Upper lobe of right lung (tissue), 1 donor: ENCODE measurements at regions not wholly inside any gene's neighbourhood (a gene's known extent, or its start where the extent isn't known, plus 50 kb on each side); places are given as distances from the start of the nearest gene placed in this dataset.
"Not testable (repeated sequence)": the region's sequence is repeated elsewhere in the genome, so short reads cannot be mapped to it uniquely, and the experiment has no call there.

Experiments used
- ATAC-seq: fragments of 200-7000 bp; cut with Tn5 transposase; one replicate; pipeline ENCODE4 v1.9.1; 2020; ENCODE audit warnings: mild to moderate bottlenecking, moderate library complexity
- DNase-seq: peaks from one replicate; pipeline ENCODE4 v3.0.0-alpha.2; 2020
- H3K27ac ChIP-seq: fragments of 200-600 bp; one replicate; pipeline ENCODE4 v1.8.0; 2022
- H3K27me3 ChIP-seq: fragments of 200-600 bp; one replicate; pipeline ENCODE4 v1.8.0; 2022; ENCODE audit warnings: mild to moderate bottlenecking
- H3K36me3 ChIP-seq: fragments of 200-600 bp; one replicate; pipeline ENCODE4 v1.8.0; 2022
- H3K4me1 ChIP-seq: fragments of 200-600 bp; one replicate; pipeline ENCODE4 v1.8.0; 2022
- H3K4me3 ChIP-seq: fragments of 200-600 bp; one replicate; pipeline ENCODE4 v1.8.0; 2022; ENCODE audit warnings: mild to moderate bottlenecking
- H3K9me3 ChIP-seq: fragments of 200-600 bp; one replicate; pipeline ENCODE4 v1.8.0; 2022
- CTCF ChIP-seq: fragments of 200-600 bp; IDR thresholded peaks from one replicate; pipeline ENCODE4 v1.8.0; 2022; ENCODE audit warnings: antibody characterized with exemption
- intact Hi-C: fragments of 100-400 bp; cut with DNase I; formaldehyde crosslinking; loops from one replicate; pipeline ENCODE4 v1.11.0; 2022
- donor health status: DM: no; HTN: yes; CAD: no; lungs with severe emphysema.

DNA sequence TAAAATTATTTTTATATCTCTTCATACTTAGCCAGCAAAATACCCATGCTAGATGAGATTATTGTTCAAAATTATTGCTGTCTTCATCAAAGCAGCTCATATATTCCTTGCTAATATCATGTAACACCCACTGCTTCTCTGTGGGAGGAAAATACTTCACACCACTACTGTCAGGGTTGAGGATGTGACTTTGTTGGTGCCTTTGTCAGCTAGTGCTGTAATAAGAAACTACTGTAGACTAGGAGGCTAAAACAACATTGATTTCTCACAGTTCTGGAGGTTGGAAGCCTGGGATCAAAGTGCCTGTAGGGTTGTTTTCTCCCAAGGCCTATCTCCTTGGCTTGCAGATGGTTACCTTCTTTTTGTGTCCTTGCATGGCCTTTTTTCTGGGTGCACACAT is 475.2 kb upstream of the ZNF337 start:
- intact Hi-C loops, H3K4me3 ChIP-seq, H3K4me1 ChIP-seq, H3K27me3 ChIP-seq, ATAC-seq, H3K36me3 ChIP-seq, DNase-seq, H3K9me3 ChIP-seq, H3K27ac ChIP-seq: not testable (repeated sequence)

- Histone ChIP-seq H3K27me3 (no peaks in the 10 kb centered on the region), H3K36me3 (no peaks in the 10 kb centered on the region), H3K27ac (no peak overlapping the region), H3K9me3 (no peaks in the 10 kb centered on the region), H3K4me3 (no peak overlapping the region), H3K4me1 (no peaks in the 10 kb centered on the region)
- ATAC-seq (no peak), DNase-seq (no peak)
- TF ChIP-seq CTCF, result no peak
- intact Hi-C loops, result no loop called here
Measured at GRCh38 chr20:26169506-26169905, 472.9 kb upstream of the ZNF337 start.

DNA sequence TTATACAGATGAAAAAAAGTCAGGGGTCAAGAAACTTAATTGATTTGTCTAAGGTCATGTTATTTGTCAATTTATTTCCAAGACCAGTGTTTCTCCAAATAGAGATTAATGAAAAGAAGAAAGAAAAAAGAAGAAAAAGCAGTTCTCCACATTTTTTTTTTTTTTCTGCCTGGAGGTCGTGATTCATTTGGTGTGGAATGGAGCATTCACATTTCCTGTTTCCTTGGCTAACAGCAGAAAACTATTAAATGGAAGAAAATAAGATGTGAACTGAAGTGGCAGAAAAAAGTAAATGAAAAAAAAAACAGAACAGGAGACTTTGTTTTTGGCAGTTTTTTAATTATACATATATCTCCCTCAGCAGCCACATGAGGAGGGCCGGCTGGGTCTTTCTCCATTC is 470.8 kb upstream of the ZNF337 start:
- Histone ChIP-seq H3K4me1 (no peaks in the 10 kb centered on the region), H3K27me3 (no peaks in the 10 kb centered on the region), H3K36me3 (no peaks in the 10 kb centered on the region), H3K4me3 (no peak overlapping the region), H3K9me3 (no peaks in the 10 kb centered on the region), H3K27ac (no peak overlapping the region)
- ATAC-seq (no peak), DNase-seq (no peak)
- intact Hi-C loops, result no loop called here
- no peak for TF ChIP-seq CTCF

DNA sequence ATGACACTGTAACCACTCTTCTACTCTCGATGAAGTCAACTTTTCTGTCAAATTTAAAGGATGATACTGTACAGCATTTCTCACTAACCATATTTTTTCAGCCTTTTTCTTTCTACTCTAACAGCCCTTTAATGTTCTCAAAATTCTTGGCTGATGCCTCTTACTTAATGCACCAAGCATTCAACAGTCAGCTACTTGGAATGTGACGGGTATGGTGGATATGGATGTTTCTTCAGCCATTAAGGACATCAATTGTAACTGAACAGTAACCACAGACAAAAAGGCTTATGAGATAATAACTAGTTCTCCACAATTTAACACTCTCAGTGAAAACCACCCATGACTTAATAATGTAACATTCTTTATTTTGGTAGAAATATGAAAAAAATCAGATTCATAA is 467.2 kb upstream of the ZNF337 start:
- H3K4me1 ChIP-seq, result no peaks in the 10 kb centered on the region
- no peak overlapping the region for H3K27ac ChIP-seq
- H3K27me3 ChIP-seq, result no peaks in the 10 kb centered on the region
- intact Hi-C loops, result no loop called here
- H3K36me3 ChIP-seq, result no peaks in the 10 kb centered on the region
- TF ChIP-seq CTCF, result no peak
- H3K4me3 ChIP-seq, result no peak overlapping the region
- H3K9me3 ChIP-seq, result no peaks in the 10 kb centered on the region
- DNase-seq (no peak), ATAC-seq (no peak)

DNA sequence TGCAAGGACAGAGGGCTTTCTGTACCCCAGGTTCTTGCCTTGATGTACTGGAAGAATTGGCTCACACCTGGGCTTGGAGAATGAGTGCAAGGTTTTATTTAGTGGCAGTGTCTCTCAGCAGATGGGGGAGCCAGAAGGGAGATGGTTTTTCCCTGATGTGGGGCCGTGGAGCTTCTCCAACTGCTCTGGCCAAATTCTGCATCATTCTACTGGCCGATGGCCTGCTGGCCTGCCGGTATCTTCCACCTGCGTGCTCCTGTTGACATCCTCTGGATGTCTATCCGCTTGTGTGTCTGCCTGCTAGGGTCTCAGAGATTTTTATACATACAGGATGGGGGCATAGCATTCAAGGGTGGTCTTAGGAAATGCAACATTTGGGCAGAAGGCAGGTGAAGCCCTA is 466.5 kb upstream of the ZNF337 start:
- ATAC-seq, intact Hi-C loops: not testable (repeated sequence)

DNA sequence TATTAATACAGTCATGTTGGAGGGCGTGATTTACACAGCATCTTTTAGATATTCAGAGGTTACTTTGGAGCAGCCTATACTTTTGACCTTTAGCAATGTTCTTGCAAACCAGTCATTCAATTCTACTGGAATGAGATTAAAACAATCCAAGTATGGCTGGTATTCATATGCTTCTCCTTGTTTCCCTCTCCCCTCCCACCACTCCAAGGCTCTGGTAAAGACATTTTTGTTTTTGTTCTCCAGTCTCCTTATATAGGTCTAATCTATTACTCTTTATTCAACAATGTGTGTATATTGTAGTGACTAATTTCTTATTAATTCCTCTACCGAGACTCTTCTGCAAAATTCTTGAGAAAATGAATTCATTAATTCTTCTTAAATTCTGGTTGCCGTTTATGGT is 465.1 kb upstream of the ZNF337 start:
- H3K36me3 ChIP-seq, H3K4me1 ChIP-seq, intact Hi-C loops, H3K27ac ChIP-seq, DNase-seq, ATAC-seq, H3K9me3 ChIP-seq, H3K27me3 ChIP-seq, H3K4me3 ChIP-seq: not testable (repeated sequence)

More for the DNA sequence above, 466.5 kb upstream of the ZNF337 start:
- H3K27me3 ChIP-seq, H3K9me3 ChIP-seq, H3K36me3 ChIP-seq, DNase-seq, H3K4me3 ChIP-seq, H3K27ac ChIP-seq, H3K4me1 ChIP-seq: not testable (repeated sequence)

DNA sequence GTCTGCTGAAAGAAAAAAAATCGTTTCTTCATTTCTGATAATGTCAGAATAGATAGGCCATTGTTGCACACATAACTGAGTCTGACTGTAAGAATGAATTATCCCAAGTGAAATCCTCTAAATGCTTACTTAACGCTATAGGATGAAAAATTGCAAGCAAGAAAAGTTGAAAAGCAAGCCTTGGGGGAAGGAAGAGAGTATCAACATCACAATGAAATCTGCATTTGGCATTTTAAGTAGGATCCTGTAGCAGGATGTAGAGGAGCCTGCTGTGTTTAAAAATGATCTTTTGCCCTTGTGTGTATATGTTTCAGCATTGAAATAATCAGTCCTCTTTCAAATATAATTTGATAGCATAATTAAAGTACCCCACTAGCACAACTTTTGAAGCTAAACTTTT is 464.3 kb upstream of the ZNF337 start:
- H3K27me3 ChIP-seq, intact Hi-C loops, ATAC-seq, H3K27ac ChIP-seq, H3K36me3 ChIP-seq, H3K4me1 ChIP-seq, DNase-seq, H3K9me3 ChIP-seq, H3K4me3 ChIP-seq: not testable (repeated sequence)

DNA sequence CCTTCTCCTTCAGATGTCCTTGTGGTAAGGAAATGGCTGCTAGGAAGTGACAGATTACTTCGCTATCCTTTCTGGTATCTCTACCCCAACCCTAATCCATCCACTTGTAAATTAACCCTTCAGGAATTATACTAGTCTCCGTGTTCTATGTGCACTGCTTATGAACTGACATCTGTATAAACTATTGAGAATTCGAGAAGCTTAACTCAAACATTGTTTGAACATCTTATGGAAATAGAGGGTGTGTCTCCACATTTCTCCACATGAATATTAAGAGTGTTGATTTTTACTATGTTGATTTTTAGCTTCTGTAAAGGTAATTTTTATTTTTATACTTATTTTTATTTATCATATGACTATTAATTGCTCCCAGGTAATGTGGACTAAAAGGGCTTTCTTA is 457.6 kb upstream of the ZNF337 start:
- H3K9me3 ChIP-seq, result no peaks in the 10 kb centered on the region
- no peaks in the 10 kb centered on the region for H3K4me1 ChIP-seq
- no peak overlapping the region for H3K4me3 ChIP-seq
- H3K27me3 ChIP-seq, result no peaks in the 10 kb centered on the region
- ATAC-seq, result no peak
- DNase-seq, result no peak
- H3K36me3 ChIP-seq, result no peaks in the 10 kb centered on the region
- H3K27ac ChIP-seq, result no peak overlapping the region
- no peak for TF ChIP-seq CTCF
- intact Hi-C loops, result no loop called here
